NCI-H1092 treated with DMSO at 0.1 percent for 48 hours (cell line): ENCODE measurements at regions not wholly inside any gene's neighbourhood (a gene's known extent, or its start where the extent isn't known, plus 50 kb on each side); places are given as distances from the start of the nearest gene placed in this dataset.
"Not testable (repeated sequence)": the region's sequence is repeated elsewhere in the genome, so short reads cannot be mapped to it uniquely, and the experiment has no call there.

Experiments used
- DNase-seq: peaks from one replicate; lab custom pipeline; 2025; lab: John Stamatoyannopoulos, UW

DNA sequence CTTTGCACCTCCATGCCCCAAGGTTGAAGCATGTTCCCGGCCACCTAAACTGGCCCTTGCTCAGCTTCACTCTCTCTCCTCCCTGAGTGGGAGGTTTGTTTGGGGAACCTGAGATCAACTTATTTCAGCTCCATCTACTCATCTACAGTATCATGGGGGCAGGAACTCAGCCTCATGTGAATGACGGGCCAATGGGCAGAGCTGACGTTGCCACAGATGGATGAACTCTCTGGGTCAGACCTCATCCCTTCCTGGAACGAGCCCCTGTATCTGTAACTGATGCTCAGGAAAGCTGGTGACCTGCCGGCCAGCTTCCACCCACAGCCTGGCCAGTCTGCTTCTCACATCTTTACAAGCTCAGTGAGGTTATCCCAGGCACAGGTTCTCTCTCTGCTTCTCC is 369.6 kb downstream of the IRX2 start:
- no peak for DNase-seq

DNA sequence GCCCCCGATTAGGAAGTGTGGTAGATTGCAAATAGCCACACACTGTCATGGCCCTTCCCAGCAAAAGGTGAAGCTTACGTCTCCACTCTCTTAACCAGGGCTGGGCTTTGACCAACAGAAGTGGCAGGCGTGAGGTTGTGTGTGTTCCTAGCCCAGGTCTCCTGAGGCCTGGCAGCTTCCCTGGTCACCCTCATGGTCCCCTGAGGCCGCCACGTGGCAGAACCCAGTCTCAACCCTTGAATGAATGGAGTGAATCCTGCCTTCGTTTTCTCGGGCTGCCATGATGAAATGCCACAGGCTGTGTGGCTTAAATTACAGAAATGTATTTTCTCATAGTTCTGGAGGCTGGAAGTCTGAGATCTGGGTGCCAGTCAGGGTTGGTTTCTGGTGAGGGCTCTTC is 370.4 kb downstream of the IRX2 start:
- DNase-seq, result no peak

DNA sequence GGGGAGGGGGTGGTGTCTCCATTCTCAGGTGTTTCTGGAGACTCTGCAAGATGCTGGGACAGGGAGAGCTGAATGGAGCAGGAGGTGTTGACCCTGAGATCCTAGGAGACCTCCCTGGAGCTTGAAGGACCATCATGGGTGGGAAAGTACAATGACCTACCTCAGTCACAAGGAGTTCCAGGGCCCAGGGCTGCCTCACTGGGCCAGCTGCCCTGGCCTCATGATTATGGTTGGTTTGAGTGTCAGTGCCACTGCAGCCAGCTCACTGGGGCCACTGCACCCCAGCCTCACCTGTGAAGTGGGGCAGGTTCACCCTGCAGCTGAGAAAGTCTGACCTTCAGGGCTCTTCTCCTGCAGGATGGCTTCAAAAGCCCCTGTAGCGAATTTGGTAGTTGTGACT is 372.5 kb downstream of the IRX2 start:
- no peak for DNase-seq

DNA sequence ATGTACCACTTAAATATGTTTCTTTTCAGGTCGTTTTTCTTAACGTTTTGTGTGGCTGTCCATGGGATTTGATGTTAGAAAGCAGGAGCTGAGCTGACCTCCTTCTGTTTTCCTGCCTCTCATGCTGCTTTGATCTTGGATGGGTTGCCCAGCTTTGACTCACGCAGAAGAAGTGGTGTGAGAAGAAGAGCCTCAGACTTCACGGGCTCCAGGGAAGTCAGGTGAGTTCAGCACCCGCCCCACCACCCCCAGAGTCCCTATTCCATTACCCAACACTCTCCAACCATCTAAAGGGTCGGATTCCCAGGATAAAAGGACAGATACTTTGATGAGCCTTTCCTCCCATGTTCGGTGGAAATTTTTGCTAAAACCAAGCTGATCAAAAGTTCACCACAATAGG is 373.4 kb downstream of the IRX2 start:
- DNase-seq, result no peak

DNA sequence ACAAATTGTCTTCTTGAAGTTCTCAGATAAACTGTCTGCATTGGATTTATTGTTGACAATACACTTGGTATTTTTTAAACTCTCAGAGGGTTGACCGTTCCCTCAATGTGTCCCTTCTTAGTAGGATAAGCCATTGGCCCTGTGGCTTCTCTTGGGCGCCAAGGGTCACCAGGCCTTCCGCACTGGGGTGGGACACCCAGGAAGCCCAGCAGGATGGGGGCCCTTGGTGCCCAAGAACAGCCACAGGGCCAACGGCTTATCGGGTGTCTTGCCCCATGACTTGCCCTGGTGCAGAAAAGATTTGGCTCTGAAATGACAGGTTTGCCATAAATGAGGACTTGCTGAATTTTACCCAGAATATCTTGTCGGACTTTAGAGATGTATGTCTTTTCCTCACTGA is 375.0 kb downstream of the IRX2 start:
- DNase-seq, result no peak

DNA sequence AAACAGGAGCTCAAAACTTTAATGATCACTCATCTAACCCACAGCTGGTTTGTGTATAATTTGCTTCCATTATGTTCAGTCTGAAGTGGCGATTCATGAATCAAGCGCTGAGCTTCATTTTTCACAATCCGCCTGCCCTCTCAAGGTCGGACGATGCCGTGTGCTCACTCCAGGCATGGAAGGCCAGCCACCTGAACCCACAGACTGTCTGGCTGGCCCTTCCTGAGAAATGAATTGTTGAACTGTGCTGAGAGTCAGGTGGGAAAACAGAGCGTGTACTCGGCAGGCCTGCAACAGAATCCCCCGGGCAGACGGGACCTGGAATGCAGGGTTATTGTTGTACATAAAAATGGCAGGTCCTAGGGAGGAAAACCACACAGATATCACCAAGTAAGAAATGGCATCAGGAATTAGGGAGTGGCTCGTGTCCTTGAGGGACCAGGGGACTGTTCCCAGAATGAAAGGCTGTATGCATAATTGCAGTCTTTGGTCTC is 375.7 kb downstream of the IRX2 start:
- no peak for DNase-seq

DNA sequence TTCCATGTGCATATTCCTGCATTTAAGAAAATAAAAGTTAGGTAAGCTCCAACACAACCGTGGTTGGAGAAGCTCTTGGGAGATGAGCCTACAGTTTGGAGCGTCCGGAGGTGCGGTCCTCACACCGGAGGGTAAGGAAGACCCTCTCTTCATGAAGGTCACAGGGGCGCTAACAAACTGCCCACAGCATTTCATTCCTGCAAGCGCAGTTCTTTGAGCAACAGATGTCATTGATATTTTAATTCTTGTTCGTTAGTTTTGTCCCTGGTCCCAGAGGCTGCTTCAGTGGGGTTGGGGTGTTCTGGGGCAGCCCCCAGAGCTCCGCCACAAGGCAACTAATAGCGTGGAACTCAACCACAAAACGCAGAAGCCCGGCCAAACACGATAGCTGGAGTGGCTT is 376.2 kb downstream of the IRX2 start:
- no peak for DNase-seq

DNA sequence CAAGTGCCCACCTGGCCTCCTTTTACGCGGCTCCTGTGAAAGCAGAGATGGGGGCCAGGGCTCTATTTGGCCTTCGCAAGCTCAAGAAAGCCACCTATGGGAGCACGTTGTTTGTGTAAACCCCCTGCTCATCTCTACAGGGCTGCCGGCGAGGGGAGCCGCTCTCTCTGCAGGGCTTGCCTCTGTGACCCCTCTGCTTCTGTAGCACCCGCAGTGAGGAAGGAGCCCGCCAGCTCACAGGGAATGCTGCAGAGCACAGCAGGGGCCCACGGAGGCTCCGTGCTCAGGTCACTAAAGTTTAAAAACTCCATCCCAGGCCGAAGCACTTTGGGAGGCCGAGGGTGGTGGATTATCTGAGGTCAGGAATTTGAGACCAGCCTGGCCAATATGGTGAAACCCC is 376.8 kb downstream of the IRX2 start:
- no peak for DNase-seq

DNA sequence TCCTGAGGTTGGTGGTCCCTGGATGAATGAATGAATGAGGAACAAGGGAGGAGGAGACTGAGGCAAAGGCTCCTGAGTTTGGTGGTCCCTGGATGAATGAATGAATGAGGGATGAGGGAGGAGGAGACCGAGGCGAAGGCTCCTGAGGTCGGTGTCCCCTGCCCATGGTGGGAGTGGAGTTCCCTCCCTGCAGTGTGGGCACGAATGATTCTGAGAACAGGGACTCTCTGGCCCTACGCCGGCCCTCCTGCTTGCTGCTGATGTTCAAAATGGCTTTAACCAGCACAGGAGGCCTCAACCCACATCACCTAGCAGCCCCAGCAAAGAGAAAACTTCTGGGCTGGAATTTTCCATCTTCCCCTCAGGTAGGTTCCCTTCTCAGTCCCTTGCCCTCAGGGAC is 377.8 kb downstream of the IRX2 start:
- DNase-seq, result no peak

DNA sequence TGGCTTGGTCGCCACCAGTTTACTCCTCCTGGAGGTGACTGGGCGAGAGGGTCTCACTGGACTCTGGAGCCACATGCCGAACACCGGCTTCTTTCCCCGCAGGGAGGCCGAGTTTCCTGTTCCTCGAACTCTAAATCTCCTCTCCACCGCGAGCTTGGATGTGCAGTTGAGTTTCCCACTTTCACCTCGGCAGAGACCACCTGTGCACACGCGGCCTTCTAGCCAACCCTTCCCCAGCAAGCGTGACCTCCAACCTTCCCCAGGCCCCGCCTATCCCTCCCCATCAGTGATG is 380.1 kb downstream of the IRX2 start:
- DNase-seq, result no peak

DNA sequence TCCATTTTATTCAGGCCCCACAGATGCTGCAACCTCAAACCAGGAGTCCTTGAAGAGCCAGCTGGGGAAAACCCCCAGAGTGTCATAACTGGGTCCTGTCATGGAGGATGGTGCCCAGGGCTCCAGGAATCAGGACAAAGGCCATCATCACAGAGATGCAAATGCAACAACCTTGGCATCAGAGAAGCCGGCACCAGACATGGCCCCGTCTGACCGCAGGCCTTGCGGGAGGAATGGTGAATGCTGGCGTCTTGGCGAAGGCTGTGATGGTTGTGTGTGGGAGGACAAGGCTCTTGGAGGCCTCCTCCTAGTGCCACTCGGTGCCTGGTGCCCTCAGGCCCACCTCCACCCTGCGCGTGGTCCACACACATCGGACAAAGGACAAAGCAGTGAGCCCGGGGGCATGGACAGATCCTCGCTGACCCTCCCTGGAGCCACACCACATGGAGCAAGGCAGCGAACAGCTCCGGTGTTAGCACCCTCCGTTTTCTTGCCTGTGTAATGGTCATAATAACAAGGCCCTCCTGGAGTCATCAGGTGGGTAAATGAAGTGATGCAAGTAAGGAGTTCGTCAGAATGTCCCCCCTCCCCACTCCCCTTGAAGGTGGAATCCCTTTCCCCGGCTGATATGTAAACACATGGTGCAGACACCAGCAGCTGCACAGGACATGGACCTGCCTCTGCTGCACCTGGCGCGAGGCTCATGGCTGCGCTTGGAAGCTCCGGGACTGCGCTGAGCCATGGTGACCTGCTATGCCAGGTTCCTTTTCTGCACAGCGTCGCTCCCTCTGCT is 380.7 kb downstream of the IRX2 start:
- no peak for DNase-seq

DNA sequence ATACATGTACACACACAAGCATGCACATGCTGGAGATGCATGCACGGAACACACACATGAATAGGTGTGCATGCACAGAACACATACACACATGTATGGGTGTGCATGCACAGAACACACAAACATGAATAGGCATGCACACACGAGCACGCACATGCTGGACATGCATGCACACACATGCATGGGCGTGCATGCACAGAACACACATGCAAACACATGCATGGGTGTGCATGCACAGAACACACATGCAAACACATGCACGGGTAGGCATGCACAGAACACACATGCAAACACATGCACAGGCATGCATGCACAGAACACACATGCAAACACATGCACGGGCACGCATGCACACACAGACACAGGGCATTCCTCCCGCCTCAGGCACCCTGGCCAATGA is 382.3 kb downstream of the IRX2 start:
- no peak for DNase-seq

DNA sequence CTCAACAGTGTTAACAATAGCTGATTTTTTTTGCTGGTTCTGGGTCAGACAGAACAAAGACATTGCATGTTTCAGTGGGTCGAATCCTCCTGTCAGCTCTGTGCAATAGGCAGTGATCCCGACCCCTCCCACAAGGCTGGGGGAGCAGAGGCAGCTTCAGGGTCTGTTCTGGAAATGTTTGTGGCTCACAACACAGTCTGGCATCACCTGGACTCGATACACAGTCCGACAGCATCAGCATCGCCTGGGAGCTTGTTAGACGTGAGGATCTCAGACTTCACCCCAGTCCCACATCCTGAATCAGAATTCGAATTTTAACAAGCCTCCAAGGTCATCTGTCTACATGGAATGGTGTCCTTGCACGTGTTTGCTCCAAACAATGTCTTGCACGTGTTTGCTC is 384.7 kb downstream of the IRX2 start:
- DNase-seq, result no peak

DNA sequence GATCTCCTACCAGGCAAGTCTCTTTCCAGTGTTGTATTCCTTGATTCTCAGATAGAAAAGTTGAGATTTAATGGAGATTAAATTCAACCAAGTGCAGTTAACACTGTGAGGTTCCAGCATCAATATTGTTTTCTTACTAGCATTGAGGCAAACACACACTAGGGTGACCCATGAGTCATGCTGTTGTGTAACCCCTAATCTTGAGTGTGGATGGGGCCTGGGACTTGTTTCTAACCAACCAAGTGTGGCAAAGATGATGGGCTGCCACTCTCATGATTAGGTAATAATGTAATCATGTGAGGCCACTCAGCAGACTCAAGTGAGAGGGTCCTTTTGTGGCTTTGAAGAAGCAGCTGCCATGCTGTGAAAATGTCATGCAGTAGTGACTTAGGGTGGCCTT is 394.2 kb downstream of the IRX2 start:
- DNase-seq, result no peak

DNA sequence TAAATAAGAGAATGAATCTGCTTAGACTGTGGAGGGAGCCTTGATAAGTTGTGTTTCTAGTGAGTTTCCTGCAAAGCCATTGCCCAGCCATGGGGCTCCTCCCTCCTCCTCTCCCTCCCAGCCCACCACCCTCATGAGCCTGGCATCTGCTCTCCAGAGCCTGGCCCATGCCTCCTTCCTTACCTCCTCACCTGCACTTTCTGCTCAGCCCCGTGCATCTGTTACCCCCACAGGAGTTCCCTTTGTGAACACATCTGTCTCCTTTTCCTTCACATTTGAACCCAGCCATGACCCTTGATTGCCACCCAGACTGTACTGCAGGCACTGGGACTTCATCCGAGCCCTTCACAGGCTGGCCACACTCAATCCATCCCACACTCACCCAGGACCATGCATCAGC is 395.6 kb downstream of the IRX2 start:
- no peak for DNase-seq

DNA sequence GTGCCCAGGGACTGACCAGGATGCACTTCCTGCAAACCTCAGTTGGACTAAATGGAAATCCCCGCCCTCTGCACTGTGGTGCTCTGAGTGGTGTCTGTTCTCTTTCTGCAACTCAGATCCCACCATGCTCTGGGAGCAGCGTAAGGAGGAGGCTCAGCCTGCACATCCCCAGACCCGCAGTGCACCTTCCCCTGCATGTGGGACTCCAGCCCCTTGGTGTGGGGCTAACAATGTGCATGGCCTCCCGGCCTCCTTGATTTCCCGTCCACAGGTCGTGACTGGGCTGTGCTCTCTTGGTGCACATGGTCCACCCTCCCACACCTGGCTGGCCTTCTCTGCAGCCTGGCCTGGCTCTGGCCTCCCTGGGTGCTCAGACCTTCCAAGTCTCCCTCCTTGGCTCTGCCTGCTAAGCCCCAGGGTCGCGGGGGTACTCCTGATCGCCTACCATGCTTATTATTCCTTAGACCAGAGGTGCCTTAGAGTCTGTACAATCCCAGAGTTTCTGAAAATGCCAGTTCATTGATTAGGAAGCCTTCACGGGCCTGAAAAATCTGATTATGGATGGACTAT is 397.5 kb downstream of the IRX2 start:
- no peak for DNase-seq

DNA sequence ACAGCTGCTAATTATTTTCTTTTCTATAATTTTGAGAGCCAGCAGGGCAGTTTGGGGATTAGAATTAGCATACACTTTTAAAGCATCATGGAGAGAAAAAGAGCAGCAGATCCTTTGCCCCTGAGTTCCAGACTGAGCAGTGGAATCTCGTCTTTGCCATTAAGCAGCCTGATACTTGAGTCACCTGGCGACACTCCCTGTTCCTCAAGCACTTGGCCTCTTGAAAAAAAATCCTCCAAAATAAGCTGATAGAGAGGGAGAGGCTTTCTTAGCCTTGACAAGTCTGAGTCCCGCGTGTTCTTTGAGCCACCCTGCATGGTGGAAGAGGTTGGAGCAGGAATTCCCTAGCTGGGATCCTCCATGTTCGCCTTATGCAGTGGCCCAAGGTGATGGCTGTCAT is 398.3 kb downstream of the IRX2 start:
- DNase-seq, result no peak

DNA sequence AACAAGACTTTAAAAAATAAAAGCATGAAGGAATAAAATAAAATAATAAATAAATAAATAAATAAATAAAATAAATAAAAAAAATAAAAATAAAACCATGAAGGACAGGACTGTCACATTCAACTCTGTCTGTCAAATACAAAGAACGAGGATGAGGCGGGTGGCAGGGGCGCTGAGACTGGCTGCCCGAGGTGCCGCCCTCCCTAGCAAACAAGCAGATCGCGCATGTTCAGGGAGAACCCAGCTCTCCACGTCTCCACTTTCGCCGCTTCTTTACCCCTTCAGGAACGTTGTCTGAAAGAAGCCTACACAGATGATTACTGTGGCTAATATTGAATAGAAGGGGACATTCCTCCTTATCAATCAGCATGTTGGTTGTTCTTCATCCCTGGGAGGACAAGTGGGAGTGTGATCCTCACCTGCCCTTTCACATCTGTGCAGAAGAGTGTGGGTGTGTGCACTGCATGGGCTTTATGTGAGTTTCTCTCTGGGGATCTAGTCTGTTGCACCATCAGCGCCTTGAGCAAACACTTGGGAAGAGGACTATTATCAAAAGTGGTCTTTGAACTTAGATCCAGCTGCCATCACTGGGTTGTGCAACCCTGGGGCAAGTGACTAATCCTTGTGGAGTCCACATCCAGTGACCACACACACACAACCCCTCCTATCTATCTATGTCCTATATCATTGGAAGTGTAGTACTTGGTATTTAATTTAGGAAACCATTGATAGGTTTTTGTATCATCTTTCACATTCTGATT is 399.2 kb downstream of the IRX2 start:
- no peak for DNase-seq

DNA sequence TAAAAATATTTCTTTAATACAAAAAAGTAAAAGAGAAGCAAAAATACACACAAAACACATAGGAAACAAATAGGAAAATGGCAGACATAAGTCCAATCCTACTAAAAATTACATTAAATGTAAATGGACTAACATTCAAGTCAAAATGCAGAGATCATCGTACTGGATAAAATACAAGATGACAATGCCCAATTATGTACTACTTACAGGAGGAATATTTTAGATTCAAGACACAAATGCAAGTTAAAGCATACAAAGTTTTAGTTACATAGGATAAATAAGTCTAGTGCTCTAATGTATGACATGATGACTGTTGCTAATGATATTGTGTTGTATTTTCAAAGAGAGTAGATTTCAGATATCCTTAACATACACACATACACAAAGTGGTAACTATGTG is 401.7 kb downstream of the IRX2 start:
- not testable (repeated sequence) for DNase-seq

DNA sequence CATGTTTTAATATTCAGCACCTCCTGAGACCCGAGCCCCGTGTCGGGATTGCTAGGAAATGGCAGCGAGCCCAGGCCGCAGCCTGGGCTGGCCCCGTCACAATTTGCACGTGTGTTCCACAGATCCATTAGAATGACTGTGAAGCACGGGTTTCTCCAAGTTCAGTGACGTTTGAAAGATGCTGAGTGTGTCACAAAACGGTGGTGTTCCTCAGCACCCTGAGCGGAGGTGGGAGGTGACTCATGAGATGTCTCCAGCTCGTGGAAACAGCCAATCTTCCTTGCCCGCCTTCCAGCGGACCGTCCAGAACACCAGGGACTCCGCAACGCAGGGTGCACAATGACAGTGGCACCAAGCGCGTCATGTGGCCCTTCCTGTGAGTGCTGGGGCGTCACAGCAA is 412.8 kb downstream of the IRX2 start:
- no peak for DNase-seq

DNA sequence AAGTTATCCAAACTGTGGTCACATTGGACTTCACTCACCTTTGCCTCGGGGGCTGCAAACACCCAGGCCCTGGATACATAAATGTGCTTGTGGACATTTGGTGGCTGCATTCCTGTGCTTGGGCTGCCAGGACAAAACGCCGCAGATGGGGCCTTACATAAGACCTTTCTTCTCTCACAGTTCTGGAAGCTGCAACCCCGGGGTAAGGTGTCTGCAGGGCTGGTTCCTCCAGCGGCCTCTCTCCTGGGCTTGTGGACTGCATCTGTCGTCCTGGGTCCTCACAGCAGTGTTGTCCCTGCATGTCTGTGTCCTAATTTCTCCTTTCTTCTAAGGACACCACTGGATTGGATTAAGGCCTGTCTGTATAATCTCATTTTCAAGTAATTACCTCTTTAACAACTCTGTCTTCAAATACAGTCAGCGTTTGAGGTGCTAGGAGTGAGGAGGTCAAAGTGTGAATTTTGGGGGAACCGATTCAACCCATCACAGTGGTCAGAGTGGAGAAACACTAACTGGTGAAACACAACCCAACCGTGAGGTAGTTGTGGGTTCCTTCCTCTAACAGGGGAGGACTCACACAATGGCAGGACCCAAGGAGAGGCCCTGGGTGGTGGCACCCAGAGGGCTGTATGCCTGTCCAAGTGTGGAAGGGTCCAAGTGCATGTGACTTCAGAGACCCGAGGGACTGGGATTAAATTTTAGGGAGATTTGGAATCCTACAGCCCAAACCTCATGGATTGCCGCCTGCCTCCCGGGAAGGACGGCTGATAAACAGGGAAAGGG is 415.6 kb downstream of the IRX2 start:
- DNase-seq, result no peak

DNA sequence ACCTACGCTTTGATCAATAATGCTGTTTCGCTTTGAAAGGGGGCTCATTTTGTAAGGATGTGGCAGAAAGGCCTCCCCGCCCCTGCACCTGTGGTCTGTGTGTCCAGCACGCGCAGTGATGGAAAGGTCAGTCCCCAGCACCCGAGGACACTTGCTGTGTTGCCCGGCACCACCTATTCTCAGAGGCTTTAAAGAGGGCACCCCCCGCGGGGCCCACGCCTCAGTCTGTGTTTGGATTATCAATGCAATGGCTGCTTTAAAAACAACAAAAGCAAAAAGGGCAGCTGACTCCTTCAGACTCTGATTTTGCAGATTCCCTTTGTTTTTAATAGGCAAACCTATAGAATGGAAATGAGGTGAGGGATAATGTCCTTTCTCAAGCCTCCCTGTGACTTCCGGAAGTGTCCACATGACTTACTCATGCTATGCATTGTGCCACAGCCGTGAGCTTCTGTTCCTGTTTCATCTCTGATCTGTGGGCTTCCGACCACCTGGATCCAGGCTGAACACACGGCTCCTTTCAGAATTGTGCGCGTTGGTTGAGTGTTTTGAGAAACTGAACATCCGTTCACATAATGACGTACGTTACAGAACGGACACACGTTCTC is 416.2 kb downstream of the IRX2 start:
- no peak for DNase-seq
